ENCODE measurements at regions not wholly inside any gene's neighbourhood (a gene's known extent, or its start where the extent isn't known, plus 50 kb on each side); places are given as distances from the start of the nearest gene placed in this dataset.

DNA sequence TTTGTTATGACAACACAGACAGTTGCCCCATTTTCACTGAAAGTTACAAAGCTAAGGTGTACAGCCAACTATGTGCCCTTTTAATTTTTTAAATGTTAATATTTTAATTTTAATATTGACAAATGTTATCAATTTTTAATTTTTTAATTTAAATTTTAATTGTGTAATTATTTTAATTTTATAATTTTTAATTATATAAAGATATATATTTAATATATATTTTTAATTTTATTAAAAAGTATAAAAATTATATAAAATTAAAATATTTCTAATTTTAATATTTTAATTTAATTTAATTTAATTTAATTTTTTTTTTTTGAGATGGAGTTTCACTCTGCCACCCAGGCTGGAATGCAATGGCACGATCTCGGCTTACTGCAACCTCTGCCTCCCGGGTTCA is 52.1 kb upstream of the ATP11B start:
- TF ChIP-seq, protein P1, sequence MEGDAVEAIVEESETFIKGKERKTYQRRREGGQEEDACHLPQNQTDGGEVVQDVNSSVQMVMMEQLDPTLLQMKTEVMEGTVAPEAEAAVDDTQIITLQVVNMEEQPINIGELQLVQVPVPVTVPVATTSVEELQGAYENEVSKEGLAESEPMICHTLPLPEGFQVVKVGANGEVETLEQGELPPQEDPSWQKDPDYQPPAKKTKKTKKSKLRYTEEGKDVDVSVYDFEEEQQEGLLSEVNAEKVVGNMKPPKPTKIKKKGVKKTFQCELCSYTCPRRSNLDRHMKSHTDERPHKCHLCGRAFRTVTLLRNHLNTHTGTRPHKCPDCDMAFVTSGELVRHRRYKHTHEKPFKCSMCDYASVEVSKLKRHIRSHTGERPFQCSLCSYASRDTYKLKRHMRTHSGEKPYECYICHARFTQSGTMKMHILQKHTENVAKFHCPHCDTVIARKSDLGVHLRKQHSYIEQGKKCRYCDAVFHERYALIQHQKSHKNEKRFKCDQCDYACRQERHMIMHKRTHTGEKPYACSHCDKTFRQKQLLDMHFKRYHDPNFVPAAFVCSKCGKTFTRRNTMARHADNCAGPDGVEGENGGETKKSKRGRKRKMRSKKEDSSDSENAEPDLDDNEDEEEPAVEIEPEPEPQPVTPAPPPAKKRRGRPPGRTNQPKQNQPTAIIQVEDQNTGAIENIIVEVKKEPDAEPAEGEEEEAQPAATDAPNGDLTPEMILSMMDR (IDR thresholded peaks at IDR 0.05; ENCODE audit: extremely low read depth in 1 of 2, insufficient read depth in 1 of 2, low read depth in 1 of 2, low read length in 2 of 2) = no peak
- TF ChIP-seq EZH2 (IDR thresholded peaks at IDR 0.05; ENCODE audit: borderline replicate concordance, low read depth, low read length, severe bottlenecking) (no peak), POLR2A (IDR thresholded peaks at IDR 0.05; ENCODE audit: low read depth, low read length) (no peak), POLR2AphosphoS5 (IDR thresholded peaks at IDR 0.05; ENCODE audit: insufficient read depth, low read depth, low read length) (no peak), MYC (IDR thresholded peaks at IDR 0.05; ENCODE audit: low read depth, low read length) (no peak), GATA2 (IDR thresholded peaks at IDR 0.05; ENCODE audit: insufficient read depth, insufficient read length, low read depth, low read length) (no peak), FOS (IDR thresholded peaks at IDR 0.05; ENCODE audit: borderline replicate concordance, insufficient read depth, low read length) (no peak)
- TF ChIP-seq, protein P2, sequence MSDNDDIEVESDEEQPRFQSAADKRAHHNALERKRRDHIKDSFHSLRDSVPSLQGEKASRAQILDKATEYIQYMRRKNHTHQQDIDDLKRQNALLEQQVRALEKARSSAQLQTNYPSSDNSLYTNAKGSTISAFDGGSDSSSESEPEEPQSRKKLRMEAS (IDR thresholded peaks at IDR 0.05; ENCODE audit: insufficient read depth, insufficient read length) = no peak
